Mucosa of stomach (tissue), 1 donor: ENCODE measurements at regions not wholly inside any gene's neighbourhood (a gene's known extent, or its start where the extent isn't known, plus 50 kb on each side); places are given as distances from the start of the nearest gene placed in this dataset.

ENCODE experiments used
- H3K27me3 ChIP-seq: one replicate; pipeline ENCODE4 v1.7.0; 2013; ENCODE audit warnings: mild to moderate bottlenecking, low read length; ENCODE audit not compliant: control insufficient read depth, insufficient read depth
- H3K36me3 ChIP-seq: one replicate; pipeline ENCODE4 v1.7.0; 2013; ENCODE audit warnings: low read length; ENCODE audit not compliant: control insufficient read depth, insufficient read depth
- H3K4me1 ChIP-seq: one replicate; pipeline ENCODE4 v1.7.0; 2013; ENCODE audit warnings: mild to moderate bottlenecking, low read length; ENCODE audit not compliant: control insufficient read depth, insufficient read depth
- H3K4me3 ChIP-seq: one replicate; pipeline ENCODE4 v1.7.0; 2013; ENCODE audit warnings: low read length
- H3K9ac ChIP-seq: one replicate; pipeline ENCODE4 v1.7.0; 2013; ENCODE audit warnings: mild to moderate bottlenecking, low read length, moderate library complexity
- H3K9me3 ChIP-seq: one replicate; pipeline ENCODE4 v1.7.0; 2013; ENCODE audit warnings: mild to moderate bottlenecking, low read length, moderate library complexity; ENCODE audit not compliant: control insufficient read depth
- donor health status: Pancreatic carcinoma.

GRCh38 chr1:81545734-81546133, 255.0 kb upstream of the ADGRL2 start:
- H3K4me1 ChIP-seq, result no peaks in the 10 kb centered on the region
- no peaks in the 10 kb centered on the region for H3K27me3 ChIP-seq
- no peak overlapping the region for H3K4me3 ChIP-seq
- H3K9me3 ChIP-seq, result no peaks in the 10 kb centered on the region
- no peaks in the 10 kb centered on the region for H3K36me3 ChIP-seq
- H3K9ac ChIP-seq, result no peak overlapping the region

GRCh38 chr1:81543764-81544163, 257.0 kb upstream of the ADGRL2 start:
- Histone ChIP-seq H3K4me3 (no peak overlapping the region), H3K9ac (no peak overlapping the region), H3K9me3 (no peaks in the 10 kb centered on the region), H3K27me3 (no peaks in the 10 kb centered on the region), H3K4me1 (no peaks in the 10 kb centered on the region), H3K36me3 (no peaks in the 10 kb centered on the region)

- Histone ChIP-seq H3K9ac (no peak overlapping the region), H3K27me3 (no peaks in the 10 kb centered on the region), H3K4me1 (no peaks in the 10 kb centered on the region), H3K9me3 (no peaks in the 10 kb centered on the region), H3K36me3 (no peaks in the 10 kb centered on the region), H3K4me3 (no peak overlapping the region)
These were observed 258.5 kb upstream of the ADGRL2 start for GRCh38 chr1:81542196-81542595.

GRCh38 chr1:81540216-81540615, 260.5 kb upstream of the ADGRL2 start:
- Histone ChIP-seq H3K36me3 (no peaks in the 10 kb centered on the region), H3K27me3 (no peaks in the 10 kb centered on the region), H3K4me1 (no peaks in the 10 kb centered on the region), H3K9me3 (no peaks in the 10 kb centered on the region), H3K9ac (no peak overlapping the region), H3K4me3 (no peak overlapping the region)

- Histone ChIP-seq H3K36me3 (no peaks in the 10 kb centered on the region), H3K4me1 (no peaks in the 10 kb centered on the region), H3K9me3 (no peaks in the 10 kb centered on the region), H3K9ac (no peak overlapping the region), H3K27me3 (no peaks in the 10 kb centered on the region), H3K4me3 (no peak overlapping the region)
These were observed 271.7 kb upstream of the ADGRL2 start for GRCh38 chr1:81529014-81529413.

- no peaks in the 10 kb centered on the region for H3K4me1 ChIP-seq
- no peak overlapping the region for H3K4me3 ChIP-seq
- no peaks in the 10 kb centered on the region for H3K9me3 ChIP-seq
- no peak overlapping the region for H3K9ac ChIP-seq
- no peaks in the 10 kb centered on the region for H3K36me3 ChIP-seq
- H3K27me3 ChIP-seq, result no peaks in the 10 kb centered on the region
These were observed 275.6 kb upstream of the ADGRL2 start for GRCh38 chr1:81525085-81525484.

- Histone ChIP-seq H3K9ac (no peak overlapping the region), H3K36me3 (no peaks in the 10 kb centered on the region), H3K4me1 (no peaks in the 10 kb centered on the region), H3K4me3 (no peak overlapping the region), H3K27me3 (no peaks in the 10 kb centered on the region), H3K9me3 (no peaks in the 10 kb centered on the region)
These were observed 280.7 kb upstream of the ADGRL2 start for GRCh38 chr1:81519987-81520386.

- Histone ChIP-seq H3K9me3 (no peaks in the 10 kb centered on the region), H3K27me3 (no peaks in the 10 kb centered on the region), H3K36me3 (no peaks in the 10 kb centered on the region), H3K4me3 (no peak overlapping the region), H3K4me1 (no peaks in the 10 kb centered on the region), H3K9ac (no peak overlapping the region)
These were observed 282.7 kb upstream of the ADGRL2 start for GRCh38 chr1:81517987-81518386.

- Histone ChIP-seq H3K36me3 (no peaks in the 10 kb centered on the region), H3K4me3 (no peak overlapping the region), H3K27me3 (no peaks in the 10 kb centered on the region), H3K9ac (no peak overlapping the region), H3K4me1 (peaks cover 5% of the 10 kb centered on the region), H3K9me3 (no peaks in the 10 kb centered on the region)
These were observed 286.9 kb upstream of the ADGRL2 start for GRCh38 chr1:81513796-81514354.

GRCh38 chr1:81512252-81513003, 288.3 kb upstream of the ADGRL2 start:
- no peak overlapping the region for H3K4me3 ChIP-seq
- peaks cover 5% of the 10 kb centered on the region for H3K4me1 ChIP-seq
- no peaks in the 10 kb centered on the region for H3K36me3 ChIP-seq
- no peak overlapping the region for H3K9ac ChIP-seq
- no peaks in the 10 kb centered on the region for H3K27me3 ChIP-seq
- no peaks in the 10 kb centered on the region for H3K9me3 ChIP-seq

GRCh38 chr1:81511281-81511680, 289.5 kb upstream of the ADGRL2 start:
- Histone ChIP-seq H3K4me3 (no peak overlapping the region), H3K4me1 (peaks cover 5% of the 10 kb centered on the region), H3K9me3 (no peaks in the 10 kb centered on the region), H3K36me3 (no peaks in the 10 kb centered on the region), H3K9ac (no peak overlapping the region), H3K27me3 (no peaks in the 10 kb centered on the region)

- no peaks in the 10 kb centered on the region for H3K27me3 ChIP-seq
- H3K36me3 ChIP-seq, result no peaks in the 10 kb centered on the region
- H3K4me3 ChIP-seq, result no peak overlapping the region
- H3K9ac ChIP-seq, result no peak overlapping the region
- no peaks in the 10 kb centered on the region for H3K9me3 ChIP-seq
- H3K4me1 ChIP-seq, result peaks cover 5% of the 10 kb centered on the region
These were observed 290.0 kb upstream of the ADGRL2 start for GRCh38 chr1:81510701-81511100.
